Epithelial cell of proximal tubule (primary cell): ENCODE measurements at regions not wholly inside any gene's neighbourhood (a gene's known extent, or its start where the extent isn't known, plus 50 kb on each side); places are given as distances from the start of the nearest gene placed in this dataset.
A peak's percentile ranks its signal among the peaks of the same experiment; 100 is the strongest.

Source experiments
- DNase-seq: peaks from one replicate; pipeline ENCODE4 v3.0.0-alpha.2; 2011; ENCODE audit warnings: low read depth
- H3K4me3 ChIP-seq: 2 replicates; pipeline ENCODE4 v1.5.1; 2011; ENCODE audit warnings: low read depth, mild to moderate bottlenecking, low read length
- CTCF ChIP-seq: conservative IDR thresholded peaks from 2 replicates; pipeline ENCODE4 v1.5.1; 2012; ENCODE audit warnings: low read depth, mild to moderate bottlenecking, low read length

GRCh38 chr6:164928057-164928727 is 381.2 kb downstream of the C6orf118 start:
- H3K4me3 ChIP-seq = peak overlapping the region; percentile 52
- TF ChIP-seq CTCF = no peak
- DNase-seq = no peak

- DNase-seq = peak; percentile 7
- TF ChIP-seq CTCF = peak; percentile 96
- peak overlapping the region; percentile 52 for H3K4me3 ChIP-seq
Measured at GRCh38 chr6:164927288-164928056, 381.9 kb downstream of the C6orf118 start.

- no peak for DNase-seq
- no peak for TF ChIP-seq CTCF
Measured at GRCh38 chr6:164926686-164927085, 382.7 kb downstream of the C6orf118 start.

GRCh38 chr6:164925681-164926530 is 383.5 kb downstream of the C6orf118 start:
- DNase-seq = no peak
- TF ChIP-seq CTCF = no peak
- H3K4me3 ChIP-seq = no peak overlapping the region

More at GRCh38 chr6:164926686-164927085, 382.7 kb downstream of the C6orf118 start:
- H3K4me3 ChIP-seq = no peak overlapping the region

GRCh38 chr6:164924674-164925073 is 384.7 kb downstream of the C6orf118 start:
- no peak overlapping the region for H3K4me3 ChIP-seq
- no peak for TF ChIP-seq CTCF
- no peak for DNase-seq

GRCh38 chr6:164917211-164917610 is 392.2 kb downstream of the C6orf118 start:
- DNase-seq = no peak
- H3K4me3 ChIP-seq = no peak overlapping the region
- no peak for TF ChIP-seq CTCF
